Activated CD4-positive, alpha-beta T cell treated with anti-CD3 and anti-CD28 coated beads, Interleukin-2, amount 50 U/mL, for 1 hour (primary cell): ENCODE measurements at regions not wholly inside any gene's neighbourhood (a gene's known extent, or its start where the extent isn't known, plus 50 kb on each side); places are given as distances from the start of the nearest gene placed in this dataset.
"Not testable (repeated sequence)": the region's sequence is repeated elsewhere in the genome, so short reads cannot be mapped to it uniquely, and the experiment has no call there.

Experiments used
- DNase-seq: peaks from one replicate; pipeline ENCODE4 v3.0.0-alpha.2; 2020

- peak; percentile 54 for DNase-seq
These were observed 57.8 kb upstream of the NBPF8 start for GRCh38 chr1:120357046-120357445.

DNA sequence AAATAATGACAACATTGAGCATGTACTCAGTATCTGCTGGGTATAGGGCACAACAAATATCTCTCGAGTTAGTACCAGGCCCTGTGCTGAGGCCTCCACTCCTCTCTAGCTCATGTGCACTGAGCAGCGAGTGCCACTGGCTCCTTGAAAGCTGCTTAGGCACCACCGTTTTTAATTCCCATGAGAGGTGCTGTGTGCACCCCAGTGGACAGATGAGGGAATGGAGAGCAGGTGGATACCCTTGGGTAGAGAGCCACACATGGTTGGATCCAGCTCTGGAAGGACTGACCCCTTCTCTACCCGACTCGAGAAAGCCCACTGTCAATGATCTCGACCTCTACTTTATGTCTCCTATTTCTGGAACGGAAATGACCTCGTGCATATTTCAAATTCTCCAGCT lies 58.7 kb upstream of the NBPF8 start:
- DNase-seq = not testable (repeated sequence)

GRCh38 chr1:120354618-120355184 lies 60.1 kb upstream of the NBPF8 start:
- DNase-seq = peak; percentile 40

- DNase-seq = not testable (repeated sequence)
These were observed 72.4 kb upstream of the NBPF8 start for GRCh38 chr1:120342231-120343073.

DNA sequence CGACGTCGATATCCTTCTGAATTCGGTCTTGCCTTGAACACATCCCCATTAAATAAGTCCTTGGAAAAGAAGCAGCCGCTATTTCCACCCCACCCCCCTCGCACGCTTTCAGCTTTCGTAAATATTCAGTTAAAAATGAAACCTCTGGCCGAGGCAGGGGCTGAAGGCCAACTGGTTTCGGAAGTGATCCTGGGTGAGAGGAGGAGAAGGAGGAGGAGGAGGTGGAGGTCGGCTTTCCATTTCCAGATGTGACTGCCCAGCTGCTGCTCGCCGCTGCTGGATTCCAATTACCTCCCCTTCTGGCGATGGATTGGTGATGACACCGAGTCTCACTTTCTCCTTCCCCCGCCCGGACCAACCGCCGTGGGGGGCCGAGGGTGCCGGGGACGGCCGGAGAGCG lies 73.1 kb upstream of the NBPF8 start:
- not testable (repeated sequence) for DNase-seq

- peak; percentile 64 for DNase-seq
These were observed 73.7 kb upstream of the NBPF8 start for GRCh38 chr1:120340838-120341751.

GRCh38 chr1:120315738-120316137 lies 99.1 kb upstream of the NBPF8 start:
- not testable (repeated sequence) for DNase-seq

- not testable (repeated sequence) for DNase-seq
These were observed 102.9 kb upstream of the NBPF8 start for GRCh38 chr1:120311930-120312329.

DNA sequence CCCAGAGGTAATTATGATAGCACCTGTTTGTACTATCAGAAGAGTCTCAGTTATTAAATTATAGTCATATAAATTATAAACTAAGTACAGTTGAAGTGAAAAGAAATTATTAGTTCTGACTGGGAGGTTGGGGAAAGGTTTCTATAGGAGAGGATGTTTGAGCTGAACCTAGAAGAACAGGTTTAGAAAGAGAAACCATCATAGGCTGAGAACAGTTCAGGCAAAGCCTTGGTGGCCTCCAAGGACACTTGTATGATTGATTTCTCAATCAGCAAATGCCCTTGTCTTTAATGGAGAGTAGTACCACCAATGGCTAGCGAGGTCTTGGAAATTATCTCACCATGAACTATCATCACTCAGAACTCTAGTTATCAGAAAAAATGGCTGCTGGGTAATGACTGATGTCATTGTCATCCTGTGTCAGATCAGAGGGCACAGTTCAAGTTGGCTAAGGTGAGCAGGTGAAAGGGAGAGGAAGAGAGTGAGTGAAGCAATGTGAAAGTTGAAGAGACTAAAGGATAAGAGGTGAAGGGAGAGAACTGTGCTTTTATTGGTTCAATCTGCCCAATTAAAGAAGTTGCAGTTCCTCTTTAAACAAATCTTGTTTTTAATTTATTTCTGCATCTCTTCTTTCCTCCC lies 105.8 kb upstream of the NBPF8 start:
- not testable (repeated sequence) for DNase-seq

GRCh38 chr1:120305046-120305445 lies 109.8 kb upstream of the NBPF8 start:
- DNase-seq = not testable (repeated sequence)

- DNase-seq = not testable (repeated sequence)
These were observed 110.5 kb upstream of the NBPF8 start for GRCh38 chr1:120304341-120304740.

DNA sequence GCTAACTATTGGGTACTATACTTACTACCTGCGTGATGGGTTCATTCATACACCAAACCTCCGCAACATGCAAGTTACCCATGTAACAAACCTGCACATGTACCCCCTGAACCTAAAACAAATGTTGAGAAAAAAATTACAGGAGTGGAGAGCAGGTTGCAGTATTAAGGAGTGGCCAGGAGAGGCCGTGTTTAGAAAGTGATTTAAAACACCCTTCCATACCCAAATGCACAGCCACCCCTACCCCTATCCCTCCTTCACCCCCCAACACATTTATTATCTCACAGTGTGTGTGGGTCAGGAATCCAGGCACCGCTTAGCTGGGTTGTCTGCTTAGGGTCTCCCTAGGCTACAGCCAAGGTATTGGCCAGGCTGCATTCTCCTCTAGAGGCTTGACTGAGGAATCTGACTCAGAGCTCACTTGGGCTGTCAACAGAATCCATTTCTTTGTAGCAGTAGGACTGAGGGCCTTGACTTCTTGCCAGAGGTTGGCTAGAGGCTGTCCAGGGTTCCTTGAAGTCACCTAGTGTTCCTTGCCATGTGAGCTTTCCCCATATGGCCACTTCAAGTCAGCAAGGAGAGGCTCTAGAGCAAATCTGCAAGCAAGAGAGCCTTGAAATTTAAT lies 115.3 kb upstream of the NBPF8 start:
- DNase-seq = not testable (repeated sequence)

DNA sequence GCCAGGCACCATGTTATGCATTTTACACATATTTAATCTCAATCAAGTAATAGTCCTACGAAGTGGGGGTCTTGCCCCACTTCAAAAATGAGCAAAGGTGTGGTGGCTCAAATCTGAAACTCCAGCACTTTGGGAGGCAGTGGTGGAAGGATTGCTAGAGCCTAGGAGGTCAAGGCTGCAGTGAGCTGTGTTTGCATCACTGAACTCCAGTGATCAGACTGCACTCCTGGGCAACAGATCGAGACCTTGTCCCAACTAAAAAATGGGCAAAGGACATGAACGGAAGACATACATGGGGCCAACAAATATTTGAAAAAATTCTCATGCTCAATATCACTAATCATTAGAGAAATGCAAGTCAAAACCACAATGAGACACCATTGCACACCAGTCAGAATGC lies 116.3 kb upstream of the NBPF8 start:
- not testable (repeated sequence) for DNase-seq

GRCh38 chr1:120297345-120297953 lies 117.4 kb upstream of the NBPF8 start:
- DNase-seq = not testable (repeated sequence)

DNA sequence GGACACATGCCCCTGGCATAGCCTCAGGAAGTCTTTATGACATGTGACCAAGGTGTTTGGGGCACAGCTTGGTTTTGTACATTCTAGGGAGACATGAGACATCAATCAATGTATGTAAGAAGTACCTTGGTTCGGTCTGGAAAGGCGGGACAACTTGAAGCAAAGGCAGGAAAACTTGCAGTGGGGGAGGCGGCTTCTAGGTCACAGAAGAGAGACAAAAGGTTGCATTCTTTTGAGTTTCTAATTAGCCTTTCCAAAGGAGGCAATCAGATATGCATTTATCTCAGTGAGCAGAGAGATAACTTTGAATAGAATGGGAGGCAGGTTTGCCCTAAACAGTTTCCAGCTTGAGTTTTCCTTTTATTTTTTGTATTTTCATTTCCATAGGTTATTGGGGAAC lies 113.8 kb upstream of the SEC22B start:
- not testable (repeated sequence) for DNase-seq

DNA sequence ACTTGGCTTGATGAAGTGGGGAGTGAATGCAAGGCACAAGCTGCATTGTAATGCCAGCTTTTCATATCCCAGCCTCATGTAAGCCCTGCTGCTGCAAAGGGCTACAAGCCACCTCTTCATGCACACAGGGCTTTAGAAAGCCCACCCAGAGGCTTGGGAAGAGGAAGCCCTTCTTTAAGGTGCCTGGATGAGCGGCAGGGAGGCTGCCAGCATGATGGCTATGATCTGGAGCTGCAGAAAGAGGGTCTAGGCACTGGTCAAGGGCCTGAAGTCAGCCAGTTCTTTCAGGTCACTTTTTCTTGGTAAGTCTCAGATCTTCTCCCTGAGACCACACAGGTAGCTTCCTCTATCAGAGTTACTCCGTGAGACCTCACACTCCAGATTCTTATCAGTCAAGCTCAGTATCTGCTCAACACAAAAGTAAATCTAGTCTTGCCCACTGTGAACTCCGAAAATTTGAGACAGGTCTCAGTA lies 113.3 kb upstream of the SEC22B start:
- DNase-seq = not testable (repeated sequence)

DNA sequence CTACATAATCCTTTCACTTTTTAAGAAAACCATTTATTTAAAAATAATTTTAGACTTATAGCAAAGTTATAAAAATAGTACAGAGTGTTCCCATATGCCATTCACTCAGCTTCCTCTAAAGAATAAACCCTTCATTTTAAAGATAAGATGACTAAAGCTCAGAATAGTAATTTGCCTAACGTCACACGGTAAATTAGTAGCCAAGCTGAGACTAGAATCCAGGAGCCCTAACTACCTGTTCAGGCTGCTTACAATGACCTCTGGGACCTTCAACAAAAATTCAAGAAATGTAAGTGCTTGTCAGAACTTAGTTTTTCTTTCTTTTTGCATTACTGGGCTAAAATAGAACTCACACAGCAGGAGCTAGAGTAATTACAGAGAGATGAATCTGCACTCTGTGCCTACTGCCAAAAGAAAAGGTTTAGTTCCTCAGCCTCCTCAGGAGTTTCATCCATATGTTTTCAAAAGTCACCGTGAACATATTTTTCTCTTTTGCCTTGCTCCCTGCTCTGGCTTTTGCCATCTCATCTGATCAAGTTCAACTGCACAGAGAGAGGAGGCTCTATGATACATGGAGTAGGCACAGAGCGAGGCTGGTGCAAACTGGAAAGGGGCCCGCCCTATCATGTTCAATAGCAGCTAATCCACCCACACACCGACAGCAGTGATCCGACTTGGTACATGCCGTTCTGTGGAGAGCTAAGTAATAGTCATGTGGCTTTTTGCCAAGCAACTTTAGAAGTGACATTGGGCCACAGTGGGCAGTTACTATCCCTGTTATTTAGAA lies 112.7 kb upstream of the SEC22B start:
- not testable (repeated sequence) for DNase-seq

- DNase-seq = not testable (repeated sequence)
These were observed 111.8 kb upstream of the SEC22B start for GRCh38 chr1:120288167-120288566.

- DNase-seq = not testable (repeated sequence)
These were observed 106.6 kb upstream of the SEC22B start for GRCh38 chr1:120282744-120283464.

GRCh38 chr1:120278259-120278610 lies 101.9 kb upstream of the SEC22B start:
- DNase-seq = not testable (repeated sequence)
